HEK293 (cell line): ENCODE measurements at regions not wholly inside any gene's neighbourhood (a gene's known extent, or its start where the extent isn't known, plus 50 kb on each side); places are given as distances from the start of the nearest gene placed in this dataset.

ENCODE experiments used
- GLIS2 ChIP-seq: fragments of 450-650 bp; formaldehyde crosslinking; IDR thresholded peaks from 2 replicates; pipeline ENCODE4 v1.5.1; 2016; ENCODE audit warnings: missing biosample characterization, missing genetic modification characterization
- KLF16 ChIP-seq: fragments of 450-650 bp; formaldehyde crosslinking; IDR thresholded peaks from 2 replicates; pipeline ENCODE4 v1.5.1; 2017; ENCODE audit warnings: missing biosample characterization, missing genetic modification characterization
- TF ChIP-seq, protein P1 (sequence below): fragments of 450-650 bp; formaldehyde crosslinking; IDR thresholded peaks from 2 replicates; pipeline ENCODE4 v1.5.1; 2016; ENCODE audit warnings: missing biosample characterization, missing genetic modification characterization
- TF ChIP-seq, protein P2 (sequence below): fragments of 450-650 bp; formaldehyde crosslinking; IDR thresholded peaks from 2 replicates; pipeline ENCODE4 v1.5.1; 2016; ENCODE audit warnings: missing biosample characterization, missing genetic modification characterization

DNA sequence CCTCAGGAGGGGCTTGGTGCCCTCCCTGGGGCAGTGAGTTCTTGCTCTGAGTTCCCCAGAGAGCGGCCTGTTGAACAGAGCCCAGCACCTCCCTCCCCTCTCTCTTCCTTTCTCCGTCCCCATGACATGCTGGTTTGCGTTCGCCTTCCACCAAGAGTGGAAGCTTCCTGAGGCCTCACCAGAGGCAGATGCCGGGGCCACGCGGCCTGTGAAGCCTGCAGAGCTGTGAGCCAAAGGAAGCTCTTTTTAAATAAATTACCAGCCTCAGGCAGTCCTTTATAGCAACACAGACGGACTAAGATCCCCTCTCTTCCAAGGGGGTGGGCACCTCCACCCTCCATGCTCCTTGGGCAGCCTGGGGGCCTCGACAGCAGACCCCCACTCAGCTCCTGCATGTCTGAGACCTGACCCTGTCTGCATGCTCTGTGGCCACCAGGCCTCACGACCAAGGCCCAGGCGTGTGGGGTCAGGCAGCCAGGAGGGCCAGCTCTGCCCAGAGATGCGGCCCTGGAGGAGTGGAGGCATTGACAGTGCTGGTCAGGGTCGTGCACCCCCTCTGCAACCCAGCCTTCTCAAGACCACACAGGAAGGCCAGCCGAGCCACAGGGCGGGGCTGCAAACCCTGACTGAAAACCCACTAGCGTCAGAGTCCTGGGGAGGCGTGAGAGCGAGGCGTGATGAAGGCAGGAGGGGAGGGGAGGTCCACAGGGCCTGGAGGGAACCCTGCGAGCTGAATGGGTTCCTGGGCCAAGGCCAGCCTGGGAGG, 54.6 kb upstream of the ADGRA1 start:
- TF ChIP-seq GLIS2 = no peak
- TF ChIP-seq, protein P1, sequence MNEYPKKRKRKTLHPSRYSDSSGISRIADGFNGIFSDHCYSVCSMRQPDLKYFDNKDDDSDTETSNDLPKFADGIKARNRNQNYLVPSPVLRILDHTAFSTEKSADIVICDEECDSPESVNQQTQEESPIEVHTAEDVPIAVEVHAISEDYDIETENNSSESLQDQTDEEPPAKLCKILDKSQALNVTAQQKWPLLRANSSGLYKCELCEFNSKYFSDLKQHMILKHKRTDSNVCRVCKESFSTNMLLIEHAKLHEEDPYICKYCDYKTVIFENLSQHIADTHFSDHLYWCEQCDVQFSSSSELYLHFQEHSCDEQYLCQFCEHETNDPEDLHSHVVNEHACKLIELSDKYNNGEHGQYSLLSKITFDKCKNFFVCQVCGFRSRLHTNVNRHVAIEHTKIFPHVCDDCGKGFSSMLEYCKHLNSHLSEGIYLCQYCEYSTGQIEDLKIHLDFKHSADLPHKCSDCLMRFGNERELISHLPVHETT (tag by site-specific recombination) = no peak
- TF ChIP-seq, protein P2, sequence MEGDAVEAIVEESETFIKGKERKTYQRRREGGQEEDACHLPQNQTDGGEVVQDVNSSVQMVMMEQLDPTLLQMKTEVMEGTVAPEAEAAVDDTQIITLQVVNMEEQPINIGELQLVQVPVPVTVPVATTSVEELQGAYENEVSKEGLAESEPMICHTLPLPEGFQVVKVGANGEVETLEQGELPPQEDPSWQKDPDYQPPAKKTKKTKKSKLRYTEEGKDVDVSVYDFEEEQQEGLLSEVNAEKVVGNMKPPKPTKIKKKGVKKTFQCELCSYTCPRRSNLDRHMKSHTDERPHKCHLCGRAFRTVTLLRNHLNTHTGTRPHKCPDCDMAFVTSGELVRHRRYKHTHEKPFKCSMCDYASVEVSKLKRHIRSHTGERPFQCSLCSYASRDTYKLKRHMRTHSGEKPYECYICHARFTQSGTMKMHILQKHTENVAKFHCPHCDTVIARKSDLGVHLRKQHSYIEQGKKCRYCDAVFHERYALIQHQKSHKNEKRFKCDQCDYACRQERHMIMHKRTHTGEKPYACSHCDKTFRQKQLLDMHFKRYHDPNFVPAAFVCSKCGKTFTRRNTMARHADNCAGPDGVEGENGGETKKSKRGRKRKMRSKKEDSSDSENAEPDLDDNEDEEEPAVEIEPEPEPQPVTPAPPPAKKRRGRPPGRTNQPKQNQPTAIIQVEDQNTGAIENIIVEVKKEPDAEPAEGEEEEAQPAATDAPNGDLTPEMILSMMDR (tag by site-specific recombination) = no peak
- no peak for TF ChIP-seq KLF16
